RWPE2 (cell line): ENCODE measurements at regions not wholly inside any gene's neighbourhood (a gene's known extent, or its start where the extent isn't known, plus 50 kb on each side); places are given as distances from the start of the nearest gene placed in this dataset.

ENCODE experiments used
- ATAC-seq: fragments of 200-7000 bp; cut with Tn5 transposase; 3 replicates; pipeline ENCODE4 v1.9.1; 2021; ENCODE audit warnings: low read depth
- DNase-seq: peaks from one replicate; pipeline ENCODE4 v3.0.0-alpha.2; 2020; ENCODE audit warnings: low spot score
- H3K27ac ChIP-seq: fragments of 450-650 bp; 2 replicates; pipeline ENCODE4 v1.5.1; 2017; ENCODE audit warnings: mild to moderate bottlenecking; ENCODE audit not compliant: poor library complexity, severe bottlenecking
- H3K27me3 ChIP-seq: fragments of 250-450 bp; sonication (Bioruptor Pico); 2 replicates; pipeline ENCODE4 v1.5.1; 2021; ENCODE audit warnings: mild to moderate bottlenecking, moderate library complexity; ENCODE audit not compliant: insufficient read depth, poor library complexity, severe bottlenecking
- H3K36me3 ChIP-seq: fragments of 250-450 bp; sonication (Bioruptor Pico); 2 replicates; pipeline ENCODE4 v1.5.1; 2020; ENCODE audit warnings: low read depth, mild to moderate bottlenecking, moderate library complexity
- H3K4me1 ChIP-seq: fragments of 250-450 bp; sonication (Bioruptor Pico); 2 replicates; pipeline ENCODE4 v1.5.1; 2021; ENCODE audit warnings: mild to moderate bottlenecking, moderate library complexity; ENCODE audit not compliant: insufficient read depth, poor library complexity, severe bottlenecking
- H3K4me3 ChIP-seq: fragments of 250-450 bp; sonication (Bioruptor Pico); 2 replicates; pipeline ENCODE4 v1.5.1; 2021; ENCODE audit warnings: mild to moderate bottlenecking, moderate library complexity; ENCODE audit not compliant: severe bottlenecking
- H3K9me3 ChIP-seq: fragments of 250-450 bp; sonication (Bioruptor Pico); 2 replicates; pipeline ENCODE4 v1.5.1; 2021; ENCODE audit warnings: mild to moderate bottlenecking, moderate library complexity; ENCODE audit not compliant: severe bottlenecking
- CTCF ChIP-seq: fragments of 450-650 bp; IDR thresholded peaks from one replicate; pipeline ENCODE4 v1.5.1; 2017; ENCODE audit warnings: mild to moderate bottlenecking, moderate library complexity; ENCODE audit not compliant: poor library complexity, severe bottlenecking

GRCh38 chr16:35732046-35732810 is 2272.8 kb downstream of the TP53TG3F start:
- Histone ChIP-seq H3K4me3 (no peak overlapping the region), H3K27me3 (no peaks in the 10 kb centered on the region), H3K27ac (peak overlapping the region; percentile 80), H3K4me1 (no peaks in the 10 kb centered on the region), H3K9me3 (peaks cover 11% of the 10 kb centered on the region), H3K36me3 (no peaks in the 10 kb centered on the region)
- DNase-seq (no peak), ATAC-seq (no peak)
- TF ChIP-seq CTCF, result no peak

- TF ChIP-seq CTCF, result no peak
- H3K36me3 ChIP-seq, result no peaks in the 10 kb centered on the region
- no peaks in the 10 kb centered on the region for H3K4me1 ChIP-seq
- H3K27ac ChIP-seq, result peak overlapping the region; percentile 80
- H3K9me3 ChIP-seq, result peaks cover 11% of the 10 kb centered on the region
- ATAC-seq, result peak; percentile 75
- DNase-seq, result no peak
- no peaks in the 10 kb centered on the region for H3K27me3 ChIP-seq
- H3K4me3 ChIP-seq, result no peak overlapping the region
These were observed 2274.0 kb downstream of the TP53TG3F start for GRCh38 chr16:35733278-35733965.

- no peak for TF ChIP-seq CTCF
- ATAC-seq (no peak), DNase-seq (no peak)
- H3K36me3 ChIP-seq, result no peaks in the 10 kb centered on the region
- H3K27ac ChIP-seq, result peak overlapping the region; percentile 80
- H3K27me3 ChIP-seq, result no peaks in the 10 kb centered on the region
- H3K9me3 ChIP-seq, result peaks cover 11% of the 10 kb centered on the region
- no peak overlapping the region for H3K4me3 ChIP-seq
- no peaks in the 10 kb centered on the region for H3K4me1 ChIP-seq
These were observed 2274.7 kb downstream of the TP53TG3F start for GRCh38 chr16:35733971-35734702.

GRCh38 chr16:35734728-35735402 is 2275.5 kb downstream of the TP53TG3F start:
- no peak for TF ChIP-seq CTCF
- peak overlapping the region; percentile 80 for H3K27ac ChIP-seq
- no peak overlapping the region for H3K4me3 ChIP-seq
- DNase-seq, result no peak
- ATAC-seq, result no peak
- H3K27me3 ChIP-seq, result no peaks in the 10 kb centered on the region
- H3K9me3 ChIP-seq, result peaks cover 11% of the 10 kb centered on the region
- H3K36me3 ChIP-seq, result no peaks in the 10 kb centered on the region
- H3K4me1 ChIP-seq, result no peaks in the 10 kb centered on the region
